AG10803 (cell line): ENCODE measurements at regions not wholly inside any gene's neighbourhood (a gene's known extent, or its start where the extent isn't known, plus 50 kb on each side); places are given as distances from the start of the nearest gene placed in this dataset.
"Not testable (repeated sequence)": the region's sequence is repeated elsewhere in the genome, so short reads cannot be mapped to it uniquely, and the experiment has no call there.

Source experiments
- DNase-seq: peaks from one replicate; pipeline ENCODE4 v3.0.0; 2010; ENCODE audit warnings: low read depth
- H3K4me3 ChIP-seq: 2 replicates; pipeline ENCODE4 v1.5.1; 2011; ENCODE audit warnings: mild to moderate bottlenecking, low read length, control low read depth
- TF ChIP-seq, protein P1 (sequence below): conservative IDR thresholded peaks from 2 replicates; pipeline ENCODE4 v1.5.1; 2011; ENCODE audit warnings: mild to moderate bottlenecking, low read length, control low read depth, inconsistent platforms

GRCh38 chr20:47984437-47984836 is 199.2 kb upstream of the SULF2 start:
- TF ChIP-seq, protein P1, sequence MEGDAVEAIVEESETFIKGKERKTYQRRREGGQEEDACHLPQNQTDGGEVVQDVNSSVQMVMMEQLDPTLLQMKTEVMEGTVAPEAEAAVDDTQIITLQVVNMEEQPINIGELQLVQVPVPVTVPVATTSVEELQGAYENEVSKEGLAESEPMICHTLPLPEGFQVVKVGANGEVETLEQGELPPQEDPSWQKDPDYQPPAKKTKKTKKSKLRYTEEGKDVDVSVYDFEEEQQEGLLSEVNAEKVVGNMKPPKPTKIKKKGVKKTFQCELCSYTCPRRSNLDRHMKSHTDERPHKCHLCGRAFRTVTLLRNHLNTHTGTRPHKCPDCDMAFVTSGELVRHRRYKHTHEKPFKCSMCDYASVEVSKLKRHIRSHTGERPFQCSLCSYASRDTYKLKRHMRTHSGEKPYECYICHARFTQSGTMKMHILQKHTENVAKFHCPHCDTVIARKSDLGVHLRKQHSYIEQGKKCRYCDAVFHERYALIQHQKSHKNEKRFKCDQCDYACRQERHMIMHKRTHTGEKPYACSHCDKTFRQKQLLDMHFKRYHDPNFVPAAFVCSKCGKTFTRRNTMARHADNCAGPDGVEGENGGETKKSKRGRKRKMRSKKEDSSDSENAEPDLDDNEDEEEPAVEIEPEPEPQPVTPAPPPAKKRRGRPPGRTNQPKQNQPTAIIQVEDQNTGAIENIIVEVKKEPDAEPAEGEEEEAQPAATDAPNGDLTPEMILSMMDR = no peak
- no peak overlapping the region for H3K4me3 ChIP-seq
- DNase-seq = no peak

DNA sequence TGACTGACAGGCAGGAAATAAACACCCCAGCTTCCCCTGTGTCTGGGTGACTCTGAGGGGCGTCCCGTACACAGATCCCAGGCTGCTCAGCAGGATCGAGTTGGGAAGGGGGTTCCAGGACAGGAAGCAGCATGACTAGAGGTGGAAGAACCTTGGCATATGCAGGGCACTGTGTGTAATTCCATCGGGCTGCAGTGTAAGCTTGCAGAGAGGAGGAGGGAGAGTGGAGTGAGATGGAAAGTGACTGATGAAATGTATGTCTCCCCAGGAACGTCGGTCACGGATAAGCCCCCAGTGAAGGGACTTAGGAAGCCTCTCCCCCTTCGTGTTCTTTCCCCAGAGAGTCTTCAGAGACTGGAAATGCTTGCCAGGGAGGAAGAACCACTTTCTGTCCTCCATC is 198.4 kb upstream of the SULF2 start:
- not testable (repeated sequence) for H3K4me3 ChIP-seq

DNA sequence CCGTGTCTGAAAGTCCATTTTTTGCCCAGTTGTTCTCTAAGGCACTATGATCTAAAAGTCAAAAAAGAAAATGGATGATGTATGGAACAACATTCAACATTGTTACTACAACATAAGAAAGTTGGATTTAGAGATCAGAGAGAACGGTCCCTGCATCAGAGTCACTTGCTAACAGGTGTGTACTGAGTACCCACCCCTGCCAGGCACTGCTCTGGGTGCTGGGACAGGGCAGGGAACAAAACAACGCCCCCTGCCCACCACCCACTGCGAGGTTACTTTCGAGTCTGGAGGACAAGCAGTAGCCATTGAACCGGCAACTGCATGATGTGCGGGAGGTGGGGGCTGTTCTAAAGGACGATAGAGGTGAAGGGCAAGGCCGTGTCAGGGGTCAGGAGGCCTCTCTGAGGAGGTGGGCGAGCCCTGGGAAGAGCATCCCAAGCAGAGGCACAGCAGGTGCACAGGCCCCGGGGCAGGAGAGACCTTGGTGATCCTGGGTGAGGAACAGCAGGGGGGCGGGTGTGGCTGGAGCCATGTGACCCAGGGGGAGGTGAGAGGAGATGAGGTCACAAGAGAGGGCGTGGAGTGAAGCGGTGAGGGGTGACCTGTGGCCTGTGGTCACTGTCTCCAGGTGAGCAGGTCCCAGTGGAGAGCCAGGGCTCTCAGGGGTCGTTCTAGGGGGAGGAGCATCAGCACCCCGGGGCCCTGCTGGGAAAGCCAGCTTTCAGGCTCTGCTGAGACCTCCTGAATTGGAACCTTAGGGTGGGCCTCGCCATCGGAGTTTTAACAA is 197.5 kb upstream of the SULF2 start:
- H3K4me3 ChIP-seq = no peak overlapping the region
- no peak for DNase-seq
- TF ChIP-seq, protein P1 = no peak

More for the DNA sequence above, 198.4 kb upstream of the SULF2 start:
- not testable (repeated sequence) for DNase-seq

DNA sequence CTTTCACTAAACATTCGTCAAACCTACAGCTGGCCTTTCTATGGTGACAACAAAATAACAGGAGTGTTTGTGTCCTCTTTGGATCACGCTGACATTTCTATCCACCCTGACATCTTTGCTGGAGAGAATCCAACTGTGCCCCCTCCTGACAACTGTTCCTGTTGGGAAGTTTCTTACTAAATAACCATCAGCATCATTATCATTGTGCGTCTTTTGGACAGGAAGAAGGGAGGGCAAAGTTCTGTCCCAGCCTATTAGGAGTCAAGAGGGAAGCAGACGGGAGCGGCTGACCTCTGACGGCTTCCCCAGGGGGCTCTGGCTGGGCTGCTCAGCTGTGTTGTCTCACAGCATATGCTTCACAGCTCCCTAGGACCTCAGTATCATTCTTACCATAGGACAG is 195.9 kb upstream of the SULF2 start:
- TF ChIP-seq, protein P1 = no peak
- DNase-seq = no peak
- H3K4me3 ChIP-seq = no peak overlapping the region

GRCh38 chr20:47980336-47981177 is 195.3 kb upstream of the SULF2 start:
- DNase-seq = no peak
- TF ChIP-seq, protein P1 = no peak

DNA sequence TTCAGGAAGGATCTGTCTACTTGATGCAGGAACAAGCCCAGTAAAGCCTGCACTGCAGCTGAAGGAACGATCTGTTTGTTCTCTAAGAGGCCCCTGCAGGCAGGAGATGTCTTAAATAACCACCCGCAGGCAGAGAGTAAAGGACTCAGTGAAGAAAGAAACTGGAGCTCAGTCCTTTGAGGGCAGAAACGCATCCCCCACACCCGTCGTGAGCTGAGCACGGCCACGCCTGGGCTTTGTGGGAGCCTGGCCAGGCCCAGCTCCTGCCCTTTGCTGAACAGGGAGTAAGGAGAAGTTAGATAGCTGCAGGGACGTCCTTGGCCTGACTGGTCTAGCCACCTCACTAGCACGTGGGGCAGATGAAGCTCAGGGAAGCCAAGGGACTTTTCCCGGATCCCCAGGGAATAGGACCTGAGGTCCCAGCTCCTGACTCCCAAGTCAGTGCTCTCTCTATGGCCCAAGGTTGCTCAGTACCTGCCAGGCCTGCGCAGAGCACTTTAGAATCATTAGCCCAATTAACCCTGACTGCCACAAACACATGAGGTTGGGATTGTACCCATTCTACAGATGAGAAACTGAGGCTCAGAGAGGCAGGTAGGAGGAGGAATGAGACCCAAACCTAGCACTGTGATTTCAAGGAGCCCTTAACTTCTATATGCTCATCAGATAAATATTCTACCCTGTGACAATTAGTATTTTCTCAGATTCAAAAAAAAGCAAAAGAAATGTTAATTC is 194.2 kb upstream of the SULF2 start:
- not testable (repeated sequence) for H3K4me3 ChIP-seq, DNase-seq

More at GRCh38 chr20:47980336-47981177, 195.3 kb upstream of the SULF2 start:
- H3K4me3 ChIP-seq = no peak overlapping the region

GRCh38 chr20:47978428-47979120 is 193.3 kb upstream of the SULF2 start:
- DNase-seq, H3K4me3 ChIP-seq: not testable (repeated sequence)

- peak; percentile 13 for DNase-seq
- not testable (repeated sequence) for H3K4me3 ChIP-seq
Measured at GRCh38 chr20:47977789-47978252, 192.5 kb upstream of the SULF2 start.

GRCh38 chr20:47977017-47977788 is 191.9 kb upstream of the SULF2 start:
- H3K4me3 ChIP-seq, DNase-seq: not testable (repeated sequence)
